Parathyroid adenoma (tissue), 2 donors: ENCODE measurements at regions not wholly inside any gene's neighbourhood (a gene's known extent, or its start where the extent isn't known, plus 50 kb on each side); places are given as distances from the start of the nearest gene placed in this dataset.

Source experiments
- H2AFZ ChIP-seq: fragments of 300-600 bp; sonication (generic); one replicate; pipeline ENCODE4 v1.7.0; 2017; ENCODE audit warnings: antibody characterized with exemption, mild to moderate bottlenecking
- H3K27ac ChIP-seq: fragments of 300-600 bp; sonication (generic); one replicate; pipeline ENCODE4 v1.7.0; 2017
- H3K27me3 ChIP-seq: fragments of 300-600 bp; sonication (generic); one replicate; pipeline ENCODE4 v1.7.0; 2017; ENCODE audit warnings: low read length; ENCODE audit not compliant: control insufficient read depth, insufficient read depth
- H3K36me3 ChIP-seq: fragments of 300-600 bp; sonication (generic); one replicate; pipeline ENCODE4 v1.7.0; 2017; ENCODE audit warnings: low read length; ENCODE audit not compliant: control insufficient read depth, insufficient read depth
- H3K4me1 ChIP-seq: fragments of 300-600 bp; sonication (generic); one replicate; pipeline ENCODE4 v1.7.0; 2017; ENCODE audit warnings: control low read depth
- H3K4me2 ChIP-seq: fragments of 300-600 bp; sonication (generic); one replicate; pipeline ENCODE4 v1.7.0; 2017; ENCODE audit warnings: low read length
- H3K4me3 ChIP-seq: fragments of 300-600 bp; sonication (generic); one replicate; pipeline ENCODE4 v1.7.0; 2017; ENCODE audit warnings: low read depth, low read length
- H3K79me2 ChIP-seq: fragments of 300-600 bp; sonication (generic); one replicate; pipeline ENCODE4 v1.7.0; 2017; ENCODE audit warnings: control low read depth
- H3K9ac ChIP-seq: fragments of 300-600 bp; sonication (generic); one replicate; pipeline ENCODE4 v1.7.0; 2017; ENCODE audit warnings: mild to moderate bottlenecking
- H3K9me3 ChIP-seq: fragments of 300-600 bp; sonication (generic); one replicate; pipeline ENCODE4 v1.7.0; 2017; ENCODE audit warnings: low read length; ENCODE audit not compliant: control insufficient read depth
- CTCF ChIP-seq: fragments of 300-600 bp; sonication (generic); IDR thresholded peaks from one replicate; pipeline ENCODE4 v1.7.0; 2017; ENCODE audit warnings: antibody characterized with exemption, mild to moderate bottlenecking
- donor health status: primary hyperparathyroidism.

- H3K9ac ChIP-seq: no peak overlapping the region
- no peak overlapping the region for H3K4me3 ChIP-seq
- H3K9me3 ChIP-seq: no peaks in the 10 kb centered on the region
- no peaks in the 10 kb centered on the region for H3K36me3 ChIP-seq
- no peaks in the 10 kb centered on the region for H3K79me2 ChIP-seq
- no peaks in the 10 kb centered on the region for H3K4me1 ChIP-seq
- H3K27me3 ChIP-seq: no peaks in the 10 kb centered on the region
- no peak overlapping the region for H2AFZ ChIP-seq
- no peak overlapping the region for H3K27ac ChIP-seq
- TF ChIP-seq CTCF: no peak
- no peak overlapping the region for H3K4me2 ChIP-seq
Observed at GRCh38 chr22:48961705-48962104, 866.0 kb downstream of the BRD1 start.

GRCh38 chr22:48960980-48961660 is 866.6 kb downstream of the BRD1 start:
- no peak overlapping the region for H3K27ac ChIP-seq
- H3K9ac ChIP-seq: no peak overlapping the region
- no peak for TF ChIP-seq CTCF
- no peaks in the 10 kb centered on the region for H3K9me3 ChIP-seq
- no peak overlapping the region for H3K4me3 ChIP-seq
- H2AFZ ChIP-seq: no peak overlapping the region
- H3K79me2 ChIP-seq: no peaks in the 10 kb centered on the region
- H3K4me1 ChIP-seq: no peaks in the 10 kb centered on the region
- no peak overlapping the region for H3K4me2 ChIP-seq
- H3K27me3 ChIP-seq: no peaks in the 10 kb centered on the region
- H3K36me3 ChIP-seq: no peaks in the 10 kb centered on the region

DNA sequence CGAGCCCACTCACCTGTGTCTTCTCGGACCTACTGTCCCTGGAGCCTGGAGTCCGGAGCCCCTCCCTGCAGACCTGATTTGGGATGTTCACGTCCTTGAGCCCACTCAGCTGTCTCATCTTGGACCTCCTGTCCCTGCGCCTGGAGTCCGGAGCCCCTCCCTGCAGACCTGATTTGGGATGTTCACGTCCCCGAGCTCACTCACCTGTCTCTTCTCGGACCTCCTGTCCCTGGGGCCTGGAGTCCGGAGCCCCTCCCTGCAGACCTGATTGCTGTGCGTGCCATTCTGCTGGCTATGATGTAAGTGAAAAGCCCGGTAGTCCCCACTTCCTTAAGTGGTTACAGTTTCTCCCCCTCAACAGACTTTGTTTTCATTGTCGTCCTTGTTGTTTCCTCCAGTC is 867.1 kb downstream of the BRD1 start:
- no peak overlapping the region for H2AFZ ChIP-seq
- H3K27me3 ChIP-seq: no peaks in the 10 kb centered on the region
- no peak overlapping the region for H3K27ac ChIP-seq
- no peak overlapping the region for H3K4me3 ChIP-seq
- no peaks in the 10 kb centered on the region for H3K4me1 ChIP-seq
- TF ChIP-seq CTCF: no peak
- H3K9me3 ChIP-seq: no peaks in the 10 kb centered on the region
- no peaks in the 10 kb centered on the region for H3K79me2 ChIP-seq
- H3K9ac ChIP-seq: no peak overlapping the region
- no peak overlapping the region for H3K4me2 ChIP-seq
- H3K36me3 ChIP-seq: no peaks in the 10 kb centered on the region

- H3K4me1 ChIP-seq: no peaks in the 10 kb centered on the region
- H2AFZ ChIP-seq: no peak overlapping the region
- no peak overlapping the region for H3K4me2 ChIP-seq
- H3K79me2 ChIP-seq: no peaks in the 10 kb centered on the region
- no peak overlapping the region for H3K27ac ChIP-seq
- H3K9me3 ChIP-seq: no peaks in the 10 kb centered on the region
- H3K4me3 ChIP-seq: no peak overlapping the region
- H3K9ac ChIP-seq: no peak overlapping the region
- no peaks in the 10 kb centered on the region for H3K36me3 ChIP-seq
- TF ChIP-seq CTCF: no peak
- H3K27me3 ChIP-seq: no peaks in the 10 kb centered on the region
Observed at GRCh38 chr22:48959496-48959895, 868.2 kb downstream of the BRD1 start.

DNA sequence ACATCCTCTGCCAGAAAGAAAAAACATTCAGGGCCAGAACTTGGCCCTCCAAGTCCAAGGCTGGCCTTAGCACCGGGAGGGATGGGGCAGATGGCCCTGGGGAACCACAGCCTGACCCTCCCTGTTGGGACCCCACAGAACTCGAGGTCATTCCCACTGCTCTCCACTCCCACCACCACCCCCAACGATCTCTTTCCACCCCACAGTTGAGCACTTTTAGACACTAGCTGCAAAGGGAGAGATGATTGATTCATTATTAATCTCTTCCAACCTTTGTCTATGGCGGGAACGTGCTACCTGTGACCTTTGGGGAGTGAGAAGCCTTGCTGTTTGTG is 869.7 kb downstream of the BRD1 start:
- Histone ChIP-seq H3K4me2 (no peak overlapping the region), H3K9me3 (no peaks in the 10 kb centered on the region), H3K4me1 (no peaks in the 10 kb centered on the region), H3K27ac (no peak overlapping the region), H3K9ac (no peak overlapping the region), H3K4me3 (no peak overlapping the region), H3K27me3 (no peaks in the 10 kb centered on the region), H3K79me2 (no peaks in the 10 kb centered on the region), H3K36me3 (no peaks in the 10 kb centered on the region), H2AFZ (no peak overlapping the region)
- TF ChIP-seq CTCF: no peak
